Upper lobe of left lung (tissue), 6 donors: ENCODE measurements at regions not wholly inside any gene's neighbourhood (a gene's known extent, or its start where the extent isn't known, plus 50 kb on each side); places are given as distances from the start of the nearest gene placed in this dataset.

Source experiments
- ATAC-seq, 2 donors: fragments of 200-7000 bp; cut with Tn5 transposase; one replicate each; pipeline ENCODE4 v1.9.1; 2022; ENCODE audit warnings: mild to moderate bottlenecking in 2 of 2, moderate library complexity in 2 of 2; ENCODE audit not compliant: low FRiP score in 2 of 2
- DNase-seq, 2 donors: peaks; one replicate each; pipeline ENCODE4 v3.0.0-alpha.2; 2019 to 2020
- H3K27ac ChIP-seq, 4 donors: fragments of 200-600 bp; sonication (generic); one replicate each; pipeline ENCODE4 v1.5.1; 2016 to 2019
- H3K27me3 ChIP-seq, 4 donors: fragments of 200-600 bp; sonication (generic); one replicate each; pipeline ENCODE4 v1.5.1; 2017 to 2019
- H3K36me3 ChIP-seq, 4 donors: fragments of 200-600 bp; sonication (generic); one replicate each; pipeline ENCODE4 v1.5.1; 2016 to 2019
- H3K4me1 ChIP-seq, 4 donors: fragments of 200-600 bp; sonication (generic); one replicate each; pipeline ENCODE4 v1.5.1; 2018 to 2019
- H3K4me3 ChIP-seq, 4 donors: fragments of 200-600 bp; sonication (generic); one replicate each; pipeline ENCODE4 v1.5.1; 2017 to 2019; ENCODE audit warnings: mild to moderate bottlenecking in 2 of 4, moderate library complexity in 1 of 4
- H3K9me3 ChIP-seq, 4 donors: fragments of 200-600 bp; sonication (generic); one replicate each; pipeline ENCODE4 v1.5.1; 2018 to 2019
- CTCF ChIP-seq, 6 experiments: fragments of 450-650 bp in 4 of 6; fragments of 200-600 bp in 2 of 6; sonication (generic) in 2 of 6; IDR thresholded peaks; one replicate each; pipeline ENCODE4 v1.5.1; 2016 to 2019; ENCODE audit warnings: antibody characterized with exemption in 6 of 6
- EP300 ChIP-seq, 4 donors: sonication (generic); formaldehyde crosslinking; IDR thresholded peaks; one replicate each; pipeline ENCODE4 v1.5.1; 2017; ENCODE audit warnings: antibody characterized with exemption in 4 of 4, control low read depth in 2 of 4
- POLR2A ChIP-seq, 4 donors: fragments of 450-650 bp; IDR thresholded peaks; one replicate each; pipeline ENCODE4 v1.5.1; 2016 to 2017; ENCODE audit warnings: antibody characterized with exemption in 4 of 4, mild to moderate bottlenecking in 2 of 4
- POLR2AphosphoS5 ChIP-seq, 2 donors: sonication (generic); formaldehyde crosslinking; IDR thresholded peaks; one replicate each; pipeline ENCODE4 v1.5.1; 2017; ENCODE audit warnings: antibody characterized with exemption in 2 of 2
- WGBS, 2 donors: methylation state at CpG; one replicate each; pipeline ENCODE4 v1.1.5; 2017 to 2018; 5-methylcytosine and 5-hydroxymethylcytosine counted together
- donor health status: DM: no; HTN: no; CAD: no; lungs with moderate emphysema.
- donor health status: DM: no; HTN: yes; CAD: no; lungs with severe emphysema.

DNA sequence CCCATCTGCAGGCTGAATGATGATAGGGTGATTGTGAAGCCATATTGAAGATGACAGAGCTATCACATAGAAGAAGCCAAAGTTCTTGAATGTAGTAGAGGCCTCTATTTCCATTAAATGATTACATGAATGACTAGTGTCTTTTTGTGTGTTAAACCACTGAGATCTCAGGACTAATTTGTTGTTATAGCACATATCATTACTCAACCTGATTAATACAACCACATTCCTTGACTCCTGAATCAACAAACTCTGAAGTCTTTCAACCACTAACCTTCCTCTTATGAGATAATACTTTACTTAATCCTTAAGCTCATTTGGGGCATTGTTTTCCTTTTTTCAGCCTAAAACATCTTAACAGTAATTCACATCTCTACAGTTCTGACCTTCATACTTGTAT is 564.5 kb upstream of the ADAMTS9 start:
- H3K9me3 ChIP-seq = no peaks in the 10 kb centered on the region
- no peak for TF ChIP-seq CTCF (IDR thresholded peaks at IDR 0.05)
- TF ChIP-seq POLR2A (IDR thresholded peaks at IDR 0.05) = no peak
- TF ChIP-seq POLR2AphosphoS5 (IDR thresholded peaks at IDR 0.05) = no peak
- no peaks in the 10 kb centered on the region for H3K4me1 ChIP-seq
- no peak overlapping the region for H3K27ac ChIP-seq
- DNase-seq (no peak), ATAC-seq (no peak)
- no peaks in the 10 kb centered on the region for H3K27me3 ChIP-seq
- H3K36me3 ChIP-seq = no peaks in the 10 kb centered on the region
- H3K4me3 ChIP-seq = no peak overlapping the region

DNA sequence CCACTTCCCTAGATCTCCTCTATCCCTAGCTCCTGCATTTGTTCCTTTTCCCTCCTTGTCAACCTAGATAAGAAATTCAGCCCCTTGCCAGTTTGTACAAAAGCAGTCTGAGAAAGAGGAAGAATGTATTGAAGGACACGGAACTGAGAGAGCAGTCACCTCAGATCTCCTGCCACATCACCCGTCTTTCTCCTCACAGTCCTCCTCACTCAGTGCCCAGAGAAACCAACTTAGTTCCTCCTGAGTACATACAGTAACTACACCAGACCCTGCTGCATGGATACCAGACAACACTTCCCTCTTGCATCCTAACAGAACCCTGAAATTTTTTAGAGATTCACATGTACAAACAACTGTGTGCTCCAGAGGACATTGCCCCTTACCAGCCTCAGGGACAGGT is 563.6 kb upstream of the ADAMTS9 start:
- 75 to 80% methylated on average over 2 of the region's 2 CpGs for WGBS, 2 donors
- no peaks in the 10 kb centered on the region for H3K36me3 ChIP-seq
- TF ChIP-seq POLR2A (IDR thresholded peaks at IDR 0.05) (no peak), CTCF (IDR thresholded peaks at IDR 0.05) (no peak), EP300 (IDR thresholded peaks at IDR 0.05) (no peak)

GRCh38 chr3:65246561-65246960 is 558.8 kb upstream of the ADAMTS9 start:
- WGBS, 2 donors = 71 to 76% methylated on average over 6 of the region's 6 CpGs
- ATAC-seq = no peak

More for the DNA sequence above, 563.6 kb upstream of the ADAMTS9 start:
- ATAC-seq = no peak
- Histone ChIP-seq H3K4me3 (no peak overlapping the region), H3K27ac (no peak overlapping the region), H3K9me3 (no peaks in the 10 kb centered on the region), H3K4me1 (no peaks in the 10 kb centered on the region), H3K27me3 (no peaks in the 10 kb centered on the region)
- DNase-seq = no peak

DNA sequence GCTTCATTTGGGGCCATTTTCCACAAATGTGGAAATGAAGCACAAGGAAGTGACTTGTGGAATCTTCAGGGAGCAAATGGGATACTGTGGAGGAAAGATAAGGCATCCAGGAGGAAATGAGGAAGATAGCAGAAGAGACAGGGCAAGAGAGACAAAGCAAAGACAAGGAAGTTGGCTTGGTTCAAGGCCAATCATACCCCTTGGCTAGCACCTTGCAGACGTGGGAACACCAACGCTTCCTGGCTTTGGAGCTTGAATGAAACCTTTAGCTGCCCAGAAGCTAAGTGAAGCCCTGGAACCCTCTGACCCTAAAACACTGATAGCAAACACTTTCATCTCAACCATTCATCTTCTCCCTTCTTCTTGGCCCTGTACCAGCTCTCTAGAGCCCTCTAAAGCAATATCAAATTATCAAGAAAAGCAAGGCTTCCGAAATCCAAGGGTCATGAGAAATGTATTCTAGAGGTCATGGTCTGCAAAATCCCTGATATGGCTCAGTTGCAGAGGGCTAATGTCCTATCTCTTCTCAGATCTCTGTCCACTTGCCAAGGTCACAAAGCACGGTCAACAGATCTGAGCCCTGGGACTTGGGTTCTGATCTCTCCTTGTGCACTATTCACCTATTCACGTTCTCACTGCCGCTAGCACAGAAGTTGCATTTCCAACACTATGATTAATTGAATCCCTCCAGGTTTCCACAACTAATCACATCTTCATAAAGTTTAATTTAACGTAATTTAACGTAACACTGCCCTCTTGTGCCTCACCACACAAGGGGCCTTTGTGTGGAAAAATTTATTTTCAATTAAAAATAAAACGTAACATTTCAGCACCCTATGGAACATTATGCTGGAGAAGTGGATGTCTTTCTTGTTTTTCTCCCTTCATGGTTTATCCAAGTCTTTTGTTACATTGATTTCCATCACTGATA is 557.6 kb upstream of the ADAMTS9 start:
- H3K4me1 ChIP-seq = peaks cover 0 to 2% (median 0%) of the 10 kb centered on the region in 4 donors
- no peaks in the 10 kb centered on the region for H3K27me3 ChIP-seq
- H3K4me3 ChIP-seq = no peak overlapping the region
- TF ChIP-seq POLR2AphosphoS5 (IDR thresholded peaks at IDR 0.05) = no peak
- peak in 4 of 6 experiments; percentile 15 to 31 (median 26) for TF ChIP-seq CTCF (IDR thresholded peaks at IDR 0.05)
- no peaks in the 10 kb centered on the region for H3K36me3 ChIP-seq
- 53 to 54% methylated on average over 9 of the region's 9 CpGs for WGBS, 2 donors
- no peak for ATAC-seq
- H3K9me3 ChIP-seq = no peaks in the 10 kb centered on the region
- H3K27ac ChIP-seq = no peak overlapping the region
- DNase-seq = no peak

More at GRCh38 chr3:65246561-65246960, 558.8 kb upstream of the ADAMTS9 start:
- no peaks in the 10 kb centered on the region for H3K27me3 ChIP-seq
- no peak overlapping the region for H3K27ac ChIP-seq
- H3K4me1 ChIP-seq = peaks cover 0 to 2% (median 0%) of the 10 kb centered on the region in 4 donors
- no peaks in the 10 kb centered on the region for H3K9me3 ChIP-seq
- H3K4me3 ChIP-seq = no peak overlapping the region
- DNase-seq = no peak
- TF ChIP-seq POLR2AphosphoS5 (IDR thresholded peaks at IDR 0.05) (no peak), CTCF (IDR thresholded peaks at IDR 0.05) (no peak), POLR2A (IDR thresholded peaks at IDR 0.05) (no peak), EP300 (IDR thresholded peaks at IDR 0.05) (no peak)
- no peaks in the 10 kb centered on the region for H3K36me3 ChIP-seq

GRCh38 chr3:65240366-65240765 is 552.6 kb upstream of the ADAMTS9 start:
- TF ChIP-seq POLR2A (IDR thresholded peaks at IDR 0.05) (no peak), CTCF (IDR thresholded peaks at IDR 0.05) (no peak), EP300 (IDR thresholded peaks at IDR 0.05) (no peak), POLR2AphosphoS5 (IDR thresholded peaks at IDR 0.05) (no peak)
- ATAC-seq (no peak), DNase-seq (no peak)
- Histone ChIP-seq H3K27ac (no peak overlapping the region), H3K4me3 (no peak overlapping the region), H3K27me3 (no peaks in the 10 kb centered on the region), H3K4me1 (no peaks in the 10 kb centered on the region), H3K9me3 (no peaks in the 10 kb centered on the region), H3K36me3 (no peaks in the 10 kb centered on the region)
- 79 to 90% methylated on average over 6 of the region's 6 CpGs for WGBS, 2 donors
